NCI-H345 (cell line): ENCODE measurements at regions not wholly inside any gene's neighbourhood (a gene's known extent, or its start where the extent isn't known, plus 50 kb on each side); places are given as distances from the start of the nearest gene placed in this dataset.
A peak's percentile ranks its signal among the peaks of the same experiment; 100 is the strongest.

ENCODE experiments used
- DNase-seq: peaks from one replicate; lab custom pipeline; 2025; lab: John Stamatoyannopoulos, UW

DNA sequence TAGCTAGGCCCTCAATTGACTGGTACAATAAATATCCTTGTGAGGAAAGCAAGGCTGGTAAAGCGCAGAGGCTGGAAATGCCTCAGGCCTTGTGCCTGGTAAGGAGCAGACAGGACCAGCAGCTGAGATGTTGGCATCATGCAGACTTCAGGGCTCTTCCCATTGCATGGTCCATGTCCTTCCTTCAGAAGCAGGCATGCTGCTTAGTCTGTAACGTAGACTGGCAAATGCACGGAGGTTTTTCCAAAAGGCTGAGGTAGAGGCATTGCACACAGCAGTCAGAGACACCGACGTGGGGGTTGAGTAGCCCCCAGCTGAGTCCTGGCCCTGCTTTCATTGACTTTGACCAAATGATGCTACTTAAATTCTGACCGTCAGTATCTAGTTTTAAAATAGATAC is 87.1 kb downstream of the ADRB2 start:
- no peak for DNase-seq

DNA sequence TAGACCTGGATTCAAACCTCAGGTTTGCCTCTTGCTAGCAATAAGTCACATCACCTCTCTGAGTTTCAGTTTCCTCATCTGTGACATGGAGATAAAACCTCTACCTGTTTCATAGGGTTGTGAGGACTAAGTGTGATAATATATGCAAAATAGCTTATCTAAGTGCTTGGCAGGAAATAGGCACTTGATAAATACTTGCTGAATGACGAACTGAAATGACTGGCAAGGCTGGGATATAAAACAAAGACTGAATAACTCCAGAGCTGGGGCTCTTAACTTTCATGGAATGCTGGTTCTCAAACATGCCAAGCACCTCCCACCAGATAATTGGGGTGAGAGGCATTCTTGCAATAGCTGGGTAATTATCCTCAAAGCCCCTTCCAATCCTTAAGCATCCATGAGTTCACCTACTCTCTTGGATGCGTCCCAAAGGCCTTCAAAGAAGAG is 87.6 kb downstream of the ADRB2 start:
- no peak for DNase-seq

DNA sequence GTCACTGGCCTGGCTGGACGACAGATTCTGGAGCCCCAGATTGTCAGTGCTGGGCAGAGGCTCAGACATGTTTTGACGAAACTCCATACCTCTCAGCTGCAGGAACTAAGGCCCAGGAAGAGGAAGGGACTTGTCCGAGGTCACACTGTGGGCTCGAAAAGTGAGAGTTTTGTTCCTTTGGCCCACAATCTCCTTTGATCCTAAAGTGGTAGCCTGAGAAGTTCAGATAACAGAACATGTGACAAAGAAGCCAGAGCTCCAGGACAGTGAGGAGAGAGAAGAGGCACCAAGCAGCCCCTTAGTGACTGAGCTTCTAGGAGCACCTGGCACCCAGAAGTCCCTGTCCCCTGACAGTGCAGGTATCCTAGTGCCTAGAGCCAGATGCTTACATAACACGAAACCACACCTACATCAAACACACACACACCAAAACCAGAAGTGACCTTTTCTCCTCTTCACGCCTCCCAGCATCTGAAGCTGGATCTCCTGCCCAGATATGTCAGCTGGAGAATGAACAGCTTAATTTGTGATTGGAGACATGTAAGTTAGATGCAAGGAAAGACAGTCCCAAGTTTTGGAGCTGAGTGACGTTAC is 88.9 kb downstream of the ADRB2 start:
- no peak for DNase-seq

DNA sequence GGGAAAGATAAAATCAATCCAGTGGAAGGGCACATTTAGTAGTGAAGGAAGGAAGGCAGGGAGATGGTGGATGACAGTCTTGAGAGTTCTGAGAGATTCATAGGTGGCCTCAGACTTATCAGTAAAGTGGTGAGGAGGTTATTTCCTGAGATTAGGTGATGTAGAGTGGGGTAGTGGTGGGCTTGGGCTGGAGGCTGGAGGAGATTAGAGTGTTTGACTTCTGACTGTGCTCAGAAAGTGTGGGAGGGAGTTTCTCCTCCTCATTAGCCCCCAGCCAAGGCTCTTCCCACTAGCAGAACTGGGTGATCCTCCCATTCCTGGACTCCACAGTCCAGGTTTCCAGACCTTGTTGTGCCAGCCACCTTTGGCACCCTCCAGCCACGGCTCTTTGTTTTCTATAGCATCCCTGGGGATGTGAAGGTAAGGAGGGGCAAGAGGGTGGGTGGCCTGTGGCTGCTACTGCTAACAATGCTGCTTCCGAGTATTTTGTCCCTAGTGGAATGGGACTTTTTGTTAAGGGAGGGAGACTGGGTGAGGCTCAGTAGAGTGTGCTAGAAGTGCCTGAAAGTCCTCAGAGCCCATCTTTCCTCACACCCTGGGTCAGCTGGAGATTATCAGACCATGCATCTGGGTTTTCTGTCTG is 94.4 kb downstream of the ADRB2 start:
- no peak for DNase-seq

DNA sequence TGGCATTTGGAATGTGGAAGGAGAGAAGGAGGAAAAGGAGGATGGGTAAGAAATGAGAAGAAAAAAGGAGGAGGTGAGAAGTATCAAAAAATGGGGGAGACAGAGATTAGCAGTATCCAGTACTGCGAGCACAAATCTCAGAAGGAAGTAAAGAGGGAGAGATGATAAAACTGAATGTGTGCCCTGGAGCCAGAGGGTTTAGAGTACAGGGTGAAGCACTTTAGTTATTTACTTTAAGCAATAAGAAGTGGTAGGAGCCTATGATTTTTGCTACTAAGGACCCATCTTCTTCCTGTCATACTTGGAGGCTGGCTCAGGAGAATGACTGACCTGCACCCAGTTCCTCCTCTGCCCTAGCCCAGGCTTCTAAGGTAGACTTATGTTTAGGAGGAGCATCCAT is 94.9 kb downstream of the ADRB2 start:
- no peak for DNase-seq

DNA sequence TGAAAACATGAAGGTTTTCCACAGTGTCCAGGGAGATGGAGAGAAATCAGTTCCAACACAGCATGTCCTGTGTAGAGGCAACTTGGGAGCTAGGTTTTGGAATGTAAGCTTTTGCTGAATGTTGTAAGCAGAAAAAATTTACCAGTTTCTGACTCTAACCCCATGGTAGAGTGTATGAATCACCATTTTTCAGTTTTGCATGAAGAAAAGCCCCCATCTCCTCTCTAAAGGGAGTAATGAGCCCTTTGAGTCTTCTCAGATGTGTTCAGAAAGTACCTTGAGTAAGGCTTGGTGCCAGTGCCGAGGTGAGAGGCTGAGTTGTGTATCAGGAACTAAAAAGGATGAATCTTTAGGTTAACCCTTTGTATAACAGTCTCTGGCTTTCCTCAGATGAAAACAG is 96.2 kb downstream of the ADRB2 start:
- no peak for DNase-seq

DNA sequence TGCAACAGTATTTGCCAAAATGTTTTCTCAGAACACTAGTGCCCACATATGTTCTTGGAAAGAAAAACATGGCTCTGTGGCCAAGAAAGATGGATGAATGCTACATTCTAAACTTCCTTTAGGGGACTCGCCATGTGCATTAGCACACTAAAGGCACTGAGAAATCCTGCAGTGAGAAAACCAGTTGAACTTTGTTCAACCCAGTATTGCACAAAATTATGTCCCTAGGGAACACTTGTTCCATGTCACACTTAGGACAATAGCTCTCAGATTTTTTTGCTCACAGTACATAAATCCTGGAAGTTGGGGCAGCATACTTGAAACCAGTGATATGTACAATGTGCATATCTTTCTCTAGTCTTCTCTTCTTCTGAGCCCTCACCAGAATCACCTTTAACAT is 96.6 kb downstream of the ADRB2 start:
- DNase-seq, result no peak

- DNase-seq, result no peak
Measured at GRCh38 chr5:148924817-148925216, 98.4 kb downstream of the ADRB2 start.

- no peak for DNase-seq
Measured at GRCh38 chr5:148926207-148926606, 99.8 kb downstream of the ADRB2 start.

DNA sequence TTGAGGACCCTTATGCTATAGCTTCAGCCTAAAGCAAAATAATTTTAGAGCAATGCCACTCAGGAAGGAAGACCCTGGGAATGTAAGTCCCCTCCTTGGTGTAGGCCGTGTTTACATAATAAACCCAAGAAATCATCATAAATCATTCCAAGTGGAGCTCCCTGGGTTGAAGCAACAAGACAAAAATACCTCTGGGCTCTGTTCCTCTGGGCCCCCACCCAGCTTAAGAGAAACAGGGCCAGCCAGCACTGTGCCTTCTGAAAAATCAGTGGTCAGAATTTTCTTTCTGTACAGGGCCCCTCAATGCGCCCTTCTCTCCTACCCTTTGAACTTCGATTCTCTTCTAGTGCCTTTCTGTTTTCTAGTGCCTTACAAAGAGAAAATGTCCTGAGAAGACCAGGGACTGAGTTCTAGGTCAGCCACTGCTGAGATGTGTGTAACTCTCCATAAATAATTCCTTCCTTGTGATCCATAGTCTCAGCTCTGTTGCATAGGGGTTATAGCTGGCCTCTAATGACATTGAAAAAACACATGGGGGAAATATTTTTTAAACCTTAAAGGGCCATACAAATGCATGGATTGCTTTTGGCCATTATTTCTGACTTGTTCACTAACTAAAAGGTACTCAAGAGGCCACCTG is 101.0 kb downstream of the ADRB2 start:
- no peak for DNase-seq

- no peak for DNase-seq
Measured at GRCh38 chr5:148928141-148928540, 101.7 kb downstream of the ADRB2 start.

GRCh38 chr5:148931453-148932057 is 105.1 kb downstream of the ADRB2 start:
- DNase-seq, result no peak

GRCh38 chr5:148932355-148932935 is 106.0 kb downstream of the ADRB2 start:
- no peak for DNase-seq

GRCh38 chr5:148933903-148934432 is 107.6 kb downstream of the ADRB2 start:
- no peak for DNase-seq

DNA sequence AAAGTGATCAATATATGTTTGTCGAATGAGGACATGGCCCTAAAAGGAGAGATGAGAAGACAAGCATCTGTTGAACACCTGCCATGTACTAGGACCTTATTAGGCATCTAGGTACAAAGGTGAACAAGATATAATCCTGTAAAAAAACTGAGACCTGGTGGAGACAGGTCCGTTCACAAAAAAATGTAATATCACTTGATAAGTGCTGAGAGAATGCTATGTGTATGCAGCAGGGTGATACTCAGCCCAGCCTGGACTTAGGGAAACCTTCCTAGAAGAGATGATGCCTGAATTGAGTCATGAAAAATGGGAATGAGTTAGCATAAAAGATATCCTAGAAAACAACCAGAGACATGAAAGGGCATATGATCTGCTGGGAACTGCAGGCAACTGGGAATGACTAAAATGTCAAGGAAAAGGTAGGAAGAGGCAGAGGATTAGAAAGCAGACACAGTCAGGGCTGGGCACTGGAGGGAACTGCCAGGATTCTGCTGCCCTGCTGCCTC is 108.5 kb downstream of the ADRB2 start:
- DNase-seq, result no peak

GRCh38 chr5:148937239-148937638 is 110.8 kb downstream of the ADRB2 start:
- DNase-seq, result no peak

DNA sequence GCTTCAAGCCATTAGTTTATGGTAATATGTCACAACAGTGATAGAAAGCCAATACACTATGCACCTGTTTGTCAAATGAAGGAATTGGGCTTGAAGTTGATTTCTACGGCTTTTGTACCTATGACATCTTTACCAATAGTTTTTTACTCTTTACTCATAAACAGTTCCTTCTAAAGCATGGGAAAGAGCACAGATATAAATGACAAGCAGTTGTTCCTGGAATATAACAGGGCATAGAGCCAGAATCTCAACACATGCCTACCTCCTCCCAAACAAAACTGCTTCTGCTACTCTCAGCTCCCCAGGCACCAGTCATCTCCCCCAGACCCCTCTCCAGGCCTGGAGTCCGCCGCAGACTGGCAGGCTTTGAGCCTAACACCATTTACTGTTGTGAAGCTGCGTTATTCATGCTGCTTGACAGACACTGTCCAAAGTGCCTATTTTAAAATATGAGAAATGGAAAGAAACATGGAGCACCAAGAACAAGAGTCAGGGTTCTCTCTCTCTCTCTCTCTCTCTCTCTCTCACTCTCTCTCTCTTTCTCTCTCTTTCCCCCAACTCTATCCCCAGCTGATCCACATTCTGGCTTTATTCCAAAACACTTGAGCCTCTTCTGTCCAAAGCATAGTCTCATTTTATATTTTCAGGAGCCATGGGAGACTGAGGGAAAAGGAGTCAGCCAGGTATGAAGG is 111.6 kb downstream of the ADRB2 start:
- peak; percentile 68 for DNase-seq

DNA sequence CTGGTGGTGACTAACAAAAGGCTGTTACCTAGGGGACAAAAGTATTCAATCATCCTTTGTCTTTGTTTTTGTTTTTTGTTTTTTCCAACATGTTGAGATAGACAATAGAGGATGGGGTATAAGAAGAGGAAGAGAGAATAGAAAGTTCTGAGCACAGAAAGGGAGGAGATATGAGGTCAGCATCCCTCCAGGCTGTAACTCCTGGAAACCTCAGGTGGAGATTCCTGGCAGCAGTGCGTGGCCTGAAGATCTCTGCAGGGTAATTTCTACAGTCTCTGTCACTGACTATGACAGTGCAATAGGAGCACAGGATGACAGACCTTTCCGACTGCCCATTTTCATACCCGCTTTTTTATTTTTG is 112.1 kb downstream of the ADRB2 start:
- peak; percentile 90 for DNase-seq

DNA sequence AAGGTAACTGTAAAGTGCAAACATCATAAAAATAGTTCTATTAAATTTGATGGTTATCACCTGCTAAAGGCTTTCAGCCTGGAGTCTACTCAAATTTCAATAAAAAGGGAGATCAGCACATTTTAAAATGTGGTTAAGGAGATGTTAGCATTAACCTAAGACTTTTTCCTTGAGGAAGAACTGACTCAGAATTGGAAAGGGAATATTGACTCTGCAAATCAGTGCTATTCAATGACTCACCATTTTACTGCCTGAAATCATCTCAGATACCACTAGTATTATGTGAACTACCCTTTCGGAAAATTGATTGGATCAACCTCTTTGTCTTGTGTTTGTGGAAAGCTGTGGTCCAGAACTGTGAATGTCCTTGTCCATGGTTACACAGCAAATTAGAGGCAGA is 113.3 kb downstream of the ADRB2 start:
- DNase-seq, result no peak

- no peak for DNase-seq
Measured at GRCh38 chr5:148941810-148942209, 115.4 kb downstream of the ADRB2 start.

- DNase-seq, result no peak
Measured at GRCh38 chr5:148949841-148950470, 112.9 kb downstream of the SH3TC2 start.
